NOMO-1 treated with dmso at 0.1 percent for 144 hours (cell line): ENCODE measurements at regions not wholly inside any gene's neighbourhood (a gene's known extent, or its start where the extent isn't known, plus 50 kb on each side); places are given as distances from the start of the nearest gene placed in this dataset.

Experiments used
- DNase-seq: peaks from one replicate; lab custom pipeline; 2025; ENCODE audit not compliant: unreplicated experiment; lab: John Stamatoyannopoulos, UW

GRCh38 chr4:11131491-11131890 is 297.2 kb downstream of the HS3ST1 start:
- no peak for DNase-seq

GRCh38 chr4:11130195-11130970 is 298.3 kb downstream of the HS3ST1 start:
- no peak for DNase-seq

- DNase-seq, result no peak
Measured at GRCh38 chr4:11120435-11120834, 308.3 kb downstream of the HS3ST1 start.

- DNase-seq, result no peak
Measured at GRCh38 chr4:11119474-11119873, 309.2 kb downstream of the HS3ST1 start.

GRCh38 chr4:11118513-11118912 is 310.2 kb downstream of the HS3ST1 start:
- no peak for DNase-seq

- DNase-seq, result no peak
Measured at GRCh38 chr4:11116940-11117339, 311.8 kb downstream of the HS3ST1 start.

GRCh38 chr4:11111876-11112275 is 316.8 kb downstream of the HS3ST1 start:
- no peak for DNase-seq

- DNase-seq, result no peak
Measured at GRCh38 chr4:11111370-11111769, 317.3 kb downstream of the HS3ST1 start.

- peak; percentile 14 for DNase-seq
Measured at GRCh38 chr4:11106759-11107158, 321.9 kb downstream of the HS3ST1 start.

GRCh38 chr4:11106190-11106589 is 322.5 kb downstream of the HS3ST1 start:
- no peak for DNase-seq

- DNase-seq, result no peak
Measured at GRCh38 chr4:11105715-11106114, 323.0 kb downstream of the HS3ST1 start.

GRCh38 chr4:11098461-11098860 is 330.2 kb downstream of the HS3ST1 start:
- no peak for DNase-seq

GRCh38 chr4:11097725-11098124 is 331.0 kb downstream of the HS3ST1 start:
- DNase-seq, result no peak

GRCh38 chr4:11081006-11081405 is 347.7 kb downstream of the HS3ST1 start:
- no peak for DNase-seq

GRCh38 chr4:11079171-11079570 is 349.5 kb downstream of the HS3ST1 start:
- DNase-seq, result no peak

GRCh38 chr4:11074581-11075241 is 354.0 kb downstream of the HS3ST1 start:
- no peak for DNase-seq

GRCh38 chr4:11073621-11074051 is 355.1 kb downstream of the HS3ST1 start:
- no peak for DNase-seq

- DNase-seq, result no peak
Measured at GRCh38 chr4:11072999-11073398, 355.7 kb downstream of the HS3ST1 start.

GRCh38 chr4:11072463-11072862 is 356.2 kb downstream of the HS3ST1 start:
- DNase-seq, result no peak

GRCh38 chr4:11070813-11071212 is 357.9 kb downstream of the HS3ST1 start:
- no peak for DNase-seq

- DNase-seq, result no peak
Measured at GRCh38 chr4:11069581-11070211, 359.0 kb downstream of the HS3ST1 start.

GRCh38 chr4:11069083-11069482 is 359.6 kb downstream of the HS3ST1 start:
- no peak for DNase-seq
